Esophagus muscularis mucosa (tissue), 4 donors: ENCODE measurements at regions not wholly inside any gene's neighbourhood (a gene's known extent, or its start where the extent isn't known, plus 50 kb on each side); places are given as distances from the start of the nearest gene placed in this dataset.

ENCODE experiments used
- DNase-seq: peaks from one replicate; pipeline ENCODE4 v3.0.0-alpha.2; 2017; ENCODE audit errors: extremely low spot score
- H3K27ac ChIP-seq, 4 donors: fragments of 200-600 bp; sonication (generic); replicated peaks in 1 of 4; 1 replicate in 3 of 4; 2 replicates in 1 of 4; pipeline ENCODE4 v1.5.1; 2016 to 2019; ENCODE audit warnings: mild to moderate bottlenecking in 1 of 4
- H3K27me3 ChIP-seq, 4 donors: fragments of 200-600 bp; sonication (generic); one replicate each; pipeline versions ENCODE4 v1.5.1 to v1.6.0; 2016 to 2019
- H3K36me3 ChIP-seq, 4 donors: fragments of 200-600 bp; sonication (generic); one replicate each; pipeline ENCODE4 v1.5.1; 2016 to 2019
- H3K4me1 ChIP-seq, 4 donors: fragments of 200-600 bp; sonication (generic); one replicate each; pipeline ENCODE4 v1.5.1; 2016 to 2019
- H3K4me3 ChIP-seq, 4 donors: fragments of 200-600 bp; sonication (generic); 1 replicate in 2 of 4; 2 replicates in 2 of 4; pipeline ENCODE4 v1.5.1; 2016 to 2019; ENCODE audit warnings: mild to moderate bottlenecking in 4 of 4, moderate library complexity in 1 of 4
- H3K9me3 ChIP-seq, 4 donors: fragments of 200-600 bp; sonication (generic); 1 replicate in 3 of 4; 2 replicates in 1 of 4; pipeline ENCODE4 v1.5.1; 2016 to 2019
- EP300 ChIP-seq: sonication (generic); formaldehyde crosslinking; IDR thresholded peaks from one replicate; pipeline ENCODE4 v1.6.1; 2017; ENCODE audit warnings: antibody characterized with exemption
- POLR2A ChIP-seq: fragments of 450-650 bp; IDR thresholded peaks from one replicate; pipeline ENCODE4 v1.6.1; 2017; ENCODE audit warnings: antibody characterized with exemption, moderate library complexity, mild to moderate bottlenecking, low read depth
- POLR2AphosphoS5 ChIP-seq, 2 donors: sonication (generic); formaldehyde crosslinking; IDR thresholded peaks; one replicate each; pipeline ENCODE4 v1.6.1; 2017; ENCODE audit warnings: antibody characterized with exemption in 2 of 2
- WGBS: methylation state at CpG from one replicate; pipeline ENCODE4 v1.1.5; 2018; 5-methylcytosine and 5-hydroxymethylcytosine counted together
- intact Hi-C: fragments of 100-400 bp; cut with DNase I; formaldehyde crosslinking; loops from one replicate; pipeline ENCODE4 v1.15.1; 2023
- TF ChIP-seq, protein P1 (sequence below), 3 experiments: fragments of 200-600 bp in 2 of 3; fragments of 450-650 bp in 1 of 3; sonication (generic) in 2 of 3; IDR thresholded peaks; one replicate each; pipeline ENCODE4 v1.5.1; 2017 to 2019; ENCODE audit warnings: antibody characterized with exemption in 3 of 3, mild to moderate bottlenecking in 2 of 3, moderate library complexity in 1 of 3

DNA sequence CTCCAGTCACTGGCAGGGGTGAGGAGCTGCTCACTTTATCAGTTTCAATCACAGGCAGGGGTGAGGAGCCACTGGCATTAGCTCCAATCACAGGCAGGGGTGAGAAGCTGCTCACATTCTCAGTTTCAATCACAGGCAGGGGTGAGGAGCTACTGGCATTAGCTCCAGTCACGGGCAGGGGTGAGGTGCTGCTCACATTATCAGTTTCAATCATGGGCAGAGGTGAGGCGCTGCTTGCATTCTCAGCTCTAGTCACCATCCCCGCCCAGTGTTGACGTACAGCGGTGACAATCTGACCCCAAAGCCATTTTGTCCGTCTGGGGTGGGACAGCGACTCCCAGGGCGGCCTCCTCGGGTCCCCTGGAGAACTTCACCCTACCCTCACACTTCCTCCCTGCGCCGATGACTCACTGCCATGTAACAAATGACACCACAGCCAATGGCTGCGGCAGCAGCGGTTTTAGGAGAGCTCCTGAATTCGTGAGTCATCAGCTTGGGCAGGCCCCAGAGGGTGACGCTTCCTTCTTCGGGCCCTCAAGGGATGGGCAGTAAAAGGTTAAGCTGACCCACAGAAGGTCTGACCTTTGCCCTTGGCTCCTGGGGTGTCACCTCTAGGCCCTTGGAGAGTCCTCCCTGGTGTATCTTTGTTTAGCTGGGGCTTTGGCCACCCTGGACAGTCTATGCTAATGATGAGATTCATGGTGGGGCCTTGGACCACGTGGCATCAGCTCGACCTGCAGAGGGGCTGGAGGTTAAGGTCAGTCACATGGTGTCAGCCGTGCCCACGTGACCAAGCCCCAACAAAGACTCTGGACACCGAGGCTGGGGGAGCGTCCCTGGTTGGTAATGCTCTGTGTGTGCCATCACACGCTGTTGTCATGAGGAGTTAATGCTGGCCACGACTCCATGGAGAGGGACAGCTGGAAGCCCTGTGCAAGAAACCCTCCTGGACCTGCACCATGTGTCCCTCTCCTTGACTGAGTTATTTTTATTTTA is 171.7 kb downstream of the C16orf95 start:
- no peak overlapping the region for H3K4me3 ChIP-seq
- WGBS: 85% methylated on average over 17 of the region's 24 CpGs
- intact Hi-C loops: no loop called here
- no peaks in the 10 kb centered on the region for H3K4me1 ChIP-seq
- no peak for DNase-seq
- no peak overlapping the region for H3K27ac ChIP-seq
- H3K9me3 ChIP-seq: peaks cover 0 to 12% (median 7%) of the 10 kb centered on the region in 4 donors
- H3K27me3 ChIP-seq: peaks cover 0 to 5% (median 0%) of the 10 kb centered on the region in 4 donors
- no peaks in the 10 kb centered on the region for H3K36me3 ChIP-seq
- TF ChIP-seq EP300 (no peak), POLR2AphosphoS5 (IDR thresholded peaks at IDR 0.05) (no peak), POLR2A (no peak)
- TF ChIP-seq, protein P1, sequence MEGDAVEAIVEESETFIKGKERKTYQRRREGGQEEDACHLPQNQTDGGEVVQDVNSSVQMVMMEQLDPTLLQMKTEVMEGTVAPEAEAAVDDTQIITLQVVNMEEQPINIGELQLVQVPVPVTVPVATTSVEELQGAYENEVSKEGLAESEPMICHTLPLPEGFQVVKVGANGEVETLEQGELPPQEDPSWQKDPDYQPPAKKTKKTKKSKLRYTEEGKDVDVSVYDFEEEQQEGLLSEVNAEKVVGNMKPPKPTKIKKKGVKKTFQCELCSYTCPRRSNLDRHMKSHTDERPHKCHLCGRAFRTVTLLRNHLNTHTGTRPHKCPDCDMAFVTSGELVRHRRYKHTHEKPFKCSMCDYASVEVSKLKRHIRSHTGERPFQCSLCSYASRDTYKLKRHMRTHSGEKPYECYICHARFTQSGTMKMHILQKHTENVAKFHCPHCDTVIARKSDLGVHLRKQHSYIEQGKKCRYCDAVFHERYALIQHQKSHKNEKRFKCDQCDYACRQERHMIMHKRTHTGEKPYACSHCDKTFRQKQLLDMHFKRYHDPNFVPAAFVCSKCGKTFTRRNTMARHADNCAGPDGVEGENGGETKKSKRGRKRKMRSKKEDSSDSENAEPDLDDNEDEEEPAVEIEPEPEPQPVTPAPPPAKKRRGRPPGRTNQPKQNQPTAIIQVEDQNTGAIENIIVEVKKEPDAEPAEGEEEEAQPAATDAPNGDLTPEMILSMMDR (IDR thresholded peaks at IDR 0.05): no peak

DNA sequence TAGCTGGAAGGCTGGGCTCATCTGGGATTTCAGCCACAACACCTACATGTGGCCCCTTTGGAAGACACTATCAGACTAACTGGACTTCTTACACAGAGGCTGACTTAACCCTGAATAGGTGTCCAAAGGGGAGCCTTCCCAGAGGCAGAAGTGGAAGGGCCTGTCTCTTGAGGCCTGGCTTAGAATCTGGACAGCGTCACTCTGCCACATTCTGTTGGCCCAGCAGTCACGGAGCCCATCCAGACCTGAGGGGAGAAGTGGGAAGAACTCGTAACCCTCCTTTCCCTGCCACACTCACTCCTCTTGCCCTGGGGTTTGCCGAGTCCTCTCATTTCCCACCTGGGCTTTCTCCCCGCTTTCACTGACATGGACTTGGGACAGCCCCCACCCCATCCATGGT is 170.5 kb downstream of the C16orf95 start:
- H3K27me3 ChIP-seq: peaks cover 0 to 12% (median 0%) of the 10 kb centered on the region in 4 donors
- intact Hi-C loops: no loop called here
- H3K27ac ChIP-seq: no peak overlapping the region
- H3K4me1 ChIP-seq: no peaks in the 10 kb centered on the region
- TF ChIP-seq EP300 (no peak), POLR2A (no peak), POLR2AphosphoS5 (IDR thresholded peaks at IDR 0.05) (no peak)
- TF ChIP-seq, protein P1 (IDR thresholded peaks at IDR 0.05): no peak
- no peaks in the 10 kb centered on the region for H3K36me3 ChIP-seq
- H3K4me3 ChIP-seq: no peak overlapping the region
- WGBS: 92% methylated on average over 5 of the region's 5 CpGs
- DNase-seq: no peak
- H3K9me3 ChIP-seq: peaks cover 0 to 12% (median 7%) of the 10 kb centered on the region in 4 donors

DNA sequence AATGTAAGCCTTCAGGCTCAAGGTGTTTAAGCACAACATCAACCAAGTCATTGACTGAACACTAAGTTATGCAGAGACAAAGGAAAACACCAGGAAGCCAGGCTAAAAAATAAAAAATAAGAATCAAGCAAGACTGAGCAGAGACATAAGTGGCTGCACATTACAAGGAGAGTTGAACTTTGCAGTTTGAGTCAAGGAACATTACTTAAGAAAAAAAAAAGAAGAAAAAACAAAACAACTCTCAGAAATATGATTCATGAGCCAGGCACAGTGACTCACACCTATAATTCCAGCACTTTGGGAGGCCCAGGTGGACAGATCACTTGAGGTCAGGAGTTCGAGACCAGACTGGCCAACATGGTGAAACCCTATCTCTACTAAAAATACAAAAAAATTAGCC is 168.1 kb downstream of the C16orf95 start:
- Histone ChIP-seq H3K27ac (no peak overlapping the region), H3K4me1 (no peaks in the 10 kb centered on the region), H3K4me3 (no peak overlapping the region), H3K27me3 (peaks cover 0 to 23% (median 0%) of the 10 kb centered on the region in 4 donors), H3K36me3 (no peaks in the 10 kb centered on the region), H3K9me3 (peaks cover 0 to 12% (median 7%) of the 10 kb centered on the region in 4 donors)
- intact Hi-C loops: no loop called here
- no peak for TF ChIP-seq POLR2AphosphoS5 (IDR thresholded peaks at IDR 0.05)
- WGBS: 100% methylated on average over 1 of the region's 1 CpG
- no peak for DNase-seq

DNA sequence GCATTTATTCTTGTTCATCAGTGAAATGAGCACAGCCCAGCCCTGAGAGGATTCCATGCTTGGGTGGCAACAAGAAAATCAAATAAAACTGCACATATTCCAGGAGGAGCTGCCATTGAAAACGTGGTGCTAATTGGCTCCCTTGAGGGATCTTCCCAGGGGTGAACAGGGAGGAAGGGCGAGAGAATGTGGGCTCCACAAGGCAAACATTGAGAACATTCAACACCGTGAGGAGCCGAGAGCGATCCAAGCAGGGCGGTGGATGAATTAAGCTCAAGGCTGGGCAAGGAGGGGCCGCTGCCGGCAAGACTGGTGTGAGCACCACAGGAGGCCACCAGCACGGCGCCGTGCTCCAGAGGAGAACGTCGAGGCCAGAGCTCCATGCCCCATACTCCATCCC is 166.9 kb downstream of the C16orf95 start:
- Histone ChIP-seq H3K36me3 (no peaks in the 10 kb centered on the region), H3K27me3 (peaks cover 0 to 34% (median 0%) of the 10 kb centered on the region in 4 donors), H3K9me3 (peaks cover 0 to 12% (median 7%) of the 10 kb centered on the region in 4 donors), H3K4me1 (no peaks in the 10 kb centered on the region), H3K27ac (no peak overlapping the region), H3K4me3 (no peak overlapping the region)
- WGBS: 58% methylated on average over 9 of the region's 13 CpGs
- TF ChIP-seq, protein P1 (IDR thresholded peaks at IDR 0.05): no peak
- TF ChIP-seq POLR2AphosphoS5 (IDR thresholded peaks at IDR 0.05) (no peak), EP300 (no peak), POLR2A (no peak)
- no peak for DNase-seq
- intact Hi-C loops: no loop called here

DNA sequence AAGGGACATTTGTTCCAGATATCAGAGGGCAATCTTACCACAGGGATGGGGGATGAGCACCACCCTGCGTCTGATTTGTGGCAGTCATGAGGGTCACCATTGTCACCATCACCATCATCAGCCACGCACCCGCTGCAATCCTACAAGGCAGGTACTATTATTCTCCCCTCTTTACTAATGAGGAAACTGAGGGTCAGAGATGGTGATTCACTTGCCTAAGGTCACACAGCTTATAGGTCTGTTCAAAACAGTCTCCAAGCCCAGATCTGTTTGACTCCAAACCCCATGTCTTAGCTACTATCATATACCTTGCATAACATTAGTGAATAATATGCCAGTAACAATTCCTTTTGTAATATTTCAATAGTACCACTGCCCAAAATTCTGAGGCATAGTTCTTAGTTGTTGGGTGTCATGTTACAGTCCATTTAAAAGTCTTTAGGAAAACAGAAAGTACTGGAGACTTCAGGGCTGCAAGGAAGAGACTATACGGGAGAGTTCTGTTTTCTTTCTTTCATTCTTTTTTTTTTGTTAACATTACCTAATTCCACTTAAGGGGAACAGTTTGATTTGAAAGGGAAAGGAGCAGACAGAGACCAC is 166.4 kb downstream of the C16orf95 start:
- 68% methylated on average over 4 of the region's 4 CpGs for WGBS

More for the DNA sequence above, 166.4 kb downstream of the C16orf95 start:
- no peaks in the 10 kb centered on the region for H3K4me1 ChIP-seq
- peaks cover 0 to 39% (median 0%) of the 10 kb centered on the region in 4 donors for H3K27me3 ChIP-seq
- peaks cover 0 to 12% (median 7%) of the 10 kb centered on the region in 4 donors for H3K9me3 ChIP-seq
- no peak overlapping the region for H3K27ac ChIP-seq
- no peak for DNase-seq
- intact Hi-C loops: no loop called here
- no peak overlapping the region for H3K4me3 ChIP-seq
- no peaks in the 10 kb centered on the region for H3K36me3 ChIP-seq
- TF ChIP-seq POLR2A (no peak), EP300 (no peak), POLR2AphosphoS5 (IDR thresholded peaks at IDR 0.05) (no peak)
- TF ChIP-seq, protein P1 (IDR thresholded peaks at IDR 0.05): no peak
